Keratinocyte (primary cell): ENCODE measurements at regions not wholly inside any gene's neighbourhood (a gene's known extent, or its start where the extent isn't known, plus 50 kb on each side); places are given as distances from the start of the nearest gene placed in this dataset.

Experiments
- DNase-seq: peaks from one replicate; pipeline ENCODE4 v3.0.0-alpha.2; 2011; ENCODE audit warnings: low read depth, missing footprints, low spot score
- FAIRE-seq: peaks from 2 replicates; lab custom pipeline; 2011; peaks lifted over from hg19 to GRCh38; lab: Jason Lieb, UNC
- H2AFZ ChIP-seq: 2 replicates; pipeline ENCODE4 v1.6.0; 2012; ENCODE audit warnings: low read length, control low read depth, inconsistent platforms; ENCODE audit not compliant: control insufficient read depth
- H3K27ac ChIP-seq: 2 replicates; pipeline ENCODE4 v1.5.1; 2011; ENCODE audit warnings: low read length; ENCODE audit not compliant: control insufficient read depth, insufficient read depth
- H3K27me3 ChIP-seq: 3 replicates; pipeline ENCODE4 v1.6.0; 2011; ENCODE audit warnings: low read length; ENCODE audit not compliant: control insufficient read depth, insufficient read depth; ENCODE audit errors: extremely low read depth
- H3K36me3 ChIP-seq, 2 experiments: 2 replicates in 1 of 2; 3 replicates in 1 of 2; pipeline ENCODE4 v1.5.1; 2011; ENCODE audit warnings: low read length in 2 of 2, mild to moderate bottlenecking in 1 of 2; ENCODE audit not compliant: control insufficient read depth in 2 of 2, insufficient read depth in 2 of 2; ENCODE audit errors: extremely low read depth in 1 of 2
- H3K4me1 ChIP-seq: 3 replicates; pipeline ENCODE4 v1.5.1; 2011; ENCODE audit warnings: low read length; ENCODE audit not compliant: control insufficient read depth, insufficient read depth; ENCODE audit errors: extremely low read depth
- H3K4me2 ChIP-seq: 3 replicates; pipeline ENCODE4 v1.6.0; 2011; ENCODE audit warnings: low read depth, low read length; ENCODE audit not compliant: control insufficient read depth, insufficient read depth; ENCODE audit errors: extremely low read depth
- H3K4me3 ChIP-seq, 3 experiments: fragments of 200-600 bp in 1 of 3; sonication (generic) in 1 of 3; 2 replicates in 2 of 3; 3 replicates in 1 of 3; pipeline ENCODE4 v1.5.1; 2011 to 2016; ENCODE audit warnings: low read length in 3 of 3, mild to moderate bottlenecking in 3 of 3, control low read depth in 2 of 3, inconsistent platforms in 1 of 3, low read depth in 1 of 3, mixed read lengths in 1 of 3, mixed run types in 1 of 3, moderate library complexity in 1 of 3; ENCODE audit not compliant: control insufficient read depth in 2 of 3, insufficient read depth in 2 of 3; ENCODE audit errors: extremely low read depth in 1 of 3
- H3K79me2 ChIP-seq: 2 replicates; pipeline ENCODE4 v1.6.0; 2012; ENCODE audit warnings: low read length; ENCODE audit not compliant: control insufficient read depth, insufficient read depth
- H3K9ac ChIP-seq: 3 replicates; pipeline ENCODE4 v1.6.0; 2011; ENCODE audit warnings: low read length; ENCODE audit not compliant: control insufficient read depth, insufficient read depth; ENCODE audit errors: extremely low read depth
- H3K9me1 ChIP-seq: 3 replicates; pipeline ENCODE4 v1.6.0; 2011; ENCODE audit warnings: low read length; ENCODE audit not compliant: control insufficient read depth, insufficient read depth; ENCODE audit errors: extremely low read depth
- H3K9me3 ChIP-seq: 2 replicates; pipeline ENCODE4 v1.5.1; 2012; ENCODE audit warnings: low read depth, low read length; ENCODE audit not compliant: control insufficient read depth
- H4K20me1 ChIP-seq: 3 replicates; pipeline ENCODE4 v1.6.0; 2011; ENCODE audit warnings: low read length; ENCODE audit not compliant: control insufficient read depth, insufficient read depth; ENCODE audit errors: extremely low read depth
- CTCF ChIP-seq, 3 experiments: IDR thresholded peaks in 1 of 3; conservative IDR thresholded peaks in 1 of 3; optimal IDR thresholded peaks in 1 of 3; 2 replicates in 2 of 3; 3 replicates in 1 of 3; pipeline versions ENCODE3 to v1.5.1; 2011; ENCODE audit warnings: low read length in 3 of 3, mild to moderate bottlenecking in 3 of 3, moderate library complexity in 2 of 3, control low read depth in 1 of 3, inconsistent platforms in 1 of 3; ENCODE audit not compliant: insufficient read depth in 2 of 3; ENCODE audit errors: extremely low read depth in 1 of 3
- EZH2 ChIP-seq: IDR thresholded peaks from one replicate; pipeline ENCODE4 v1.6.1; 2012; ENCODE audit warnings: inconsistent platforms, mild to moderate bottlenecking, low read length, moderate library complexity
- dilution Hi-C: fragments of 300-500 bp; cut with MboI; formaldehyde crosslinking; loops from one replicate; pipeline ENCODE4 v1.7.0; 2020; ENCODE audit warnings: low sequenced_read_pairs; ENCODE audit not compliant: extremely low pct_ligation_motif_present

GRCh38 chr5:82353522-82353921, 75.4 kb upstream of the RPS23 start:
- Histone ChIP-seq H3K79me2 (no peaks in the 10 kb centered on the region), H3K36me3 (no peaks in the 10 kb centered on the region), H3K27ac (no peak overlapping the region), H3K9ac (no peak overlapping the region), H3K27me3 (no peaks in the 10 kb centered on the region), H3K9me3 (no peaks in the 10 kb centered on the region), H3K4me3 (no peak overlapping the region), H4K20me1 (no peaks in the 10 kb centered on the region), H2AFZ (no peak overlapping the region), H3K4me1 (peaks cover 22% of the 10 kb centered on the region), H3K9me1 (no peaks in the 10 kb centered on the region), H3K4me2 (no peak overlapping the region)
- dilution Hi-C loops, result no loop called here
- DNase-seq (no peak), FAIRE-seq (no peak)
- TF ChIP-seq EZH2, result no peak
- no peak for TF ChIP-seq CTCF (optimal IDR thresholded peaks at IDR 0.05 in 1 of 3, IDR thresholded peaks at IDR 0.05 in 1 of 3, conservative IDR thresholded peaks at IDR 0.05 in 1 of 3; ENCODE audit: extremely low read depth in 1 of 3, insufficient read depth in 2 of 3, low read length in 3 of 3)

GRCh38 chr5:82352146-82352791, 74.1 kb upstream of the RPS23 start:
- FAIRE-seq, result no peak
- H3K36me3 ChIP-seq, result no peaks in the 10 kb centered on the region
- peak overlapping the region; percentile 22 for H3K4me2 ChIP-seq
- H2AFZ ChIP-seq, result no peak overlapping the region
- no peaks in the 10 kb centered on the region for H3K27me3 ChIP-seq
- no peak overlapping the region for H3K9ac ChIP-seq
- H4K20me1 ChIP-seq, result no peaks in the 10 kb centered on the region
- H3K9me3 ChIP-seq, result no peaks in the 10 kb centered on the region
- peaks cover 12% of the 10 kb centered on the region for H3K4me1 ChIP-seq
- H3K79me2 ChIP-seq, result no peaks in the 10 kb centered on the region
- dilution Hi-C loops, result no loop called here
- TF ChIP-seq CTCF (optimal IDR thresholded peaks at IDR 0.05 in 1 of 3, IDR thresholded peaks at IDR 0.05 in 1 of 3, conservative IDR thresholded peaks at IDR 0.05 in 1 of 3; ENCODE audit: extremely low read depth in 1 of 3, insufficient read depth in 2 of 3, low read length in 3 of 3) (no peak), EZH2 (no peak)
- peak; percentile 17 for DNase-seq
- peak overlapping the region; percentile 49 for H3K27ac ChIP-seq
- no peaks in the 10 kb centered on the region for H3K9me1 ChIP-seq
- no peak overlapping the region for H3K4me3 ChIP-seq
